GM19372 (cell line): ENCODE measurements at regions not wholly inside any gene's neighbourhood (a gene's known extent, or its start where the extent isn't known, plus 50 kb on each side); places are given as distances from the start of the nearest gene placed in this dataset.

ENCODE experiments used
- ATAC-seq: cut with Tn5 transposase; IDR thresholded peaks from one replicate; pipeline ENCODE4 v1.9.1; 2021; ENCODE audit warnings: mild to moderate bottlenecking, low read depth, moderate library complexity; ENCODE audit not compliant: unreplicated experiment

DNA sequence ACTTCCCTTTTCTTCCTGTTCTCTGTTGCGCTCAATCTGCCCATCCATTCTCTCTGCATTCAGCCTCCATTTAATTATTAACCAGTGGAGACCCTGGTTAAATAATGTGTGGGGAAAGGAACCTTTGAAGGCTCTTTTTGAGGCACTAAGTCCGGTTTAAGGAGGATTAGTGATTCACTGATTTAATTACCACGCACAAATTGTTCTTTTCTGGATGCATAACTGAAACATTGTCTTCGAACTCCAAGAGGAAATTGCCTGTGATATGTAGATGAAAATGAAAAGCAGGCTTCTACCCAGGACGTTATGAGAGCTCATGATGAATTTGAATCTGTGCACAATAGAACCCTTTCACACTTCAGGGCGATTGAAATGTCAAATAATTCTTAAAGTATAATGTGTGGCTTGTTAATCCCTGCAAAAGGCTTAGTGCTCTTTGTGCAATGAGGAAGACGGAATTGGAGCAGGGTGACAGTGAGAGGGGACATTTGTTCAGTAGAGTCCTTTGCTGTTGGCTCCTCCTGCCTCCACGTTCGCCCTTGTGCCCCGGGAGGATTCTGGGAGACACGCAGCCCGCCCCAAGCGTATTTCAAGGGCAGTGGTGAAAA, 51.1 kb upstream of the ZNF236 start:
- no peak for ATAC-seq

DNA sequence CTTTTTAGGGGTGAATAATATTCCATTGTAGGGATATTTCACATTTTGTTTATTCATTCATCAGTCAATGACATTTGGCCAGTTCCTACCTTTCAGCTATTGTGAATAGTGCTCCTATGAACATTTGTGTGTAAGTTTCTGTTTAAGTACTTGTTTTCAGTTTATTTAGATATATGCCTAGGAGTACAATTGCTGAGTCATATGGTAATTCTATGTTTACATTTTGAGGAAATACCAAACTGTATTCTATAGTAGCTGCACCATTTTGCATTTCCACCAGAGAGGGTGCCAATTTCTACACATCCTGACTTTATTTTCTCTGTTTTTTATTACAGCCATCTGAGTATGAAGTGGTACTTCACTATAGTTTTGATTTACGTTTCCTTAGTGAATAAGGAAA, 54.4 kb upstream of the ZNF236 start:
- ATAC-seq, result no peak

DNA sequence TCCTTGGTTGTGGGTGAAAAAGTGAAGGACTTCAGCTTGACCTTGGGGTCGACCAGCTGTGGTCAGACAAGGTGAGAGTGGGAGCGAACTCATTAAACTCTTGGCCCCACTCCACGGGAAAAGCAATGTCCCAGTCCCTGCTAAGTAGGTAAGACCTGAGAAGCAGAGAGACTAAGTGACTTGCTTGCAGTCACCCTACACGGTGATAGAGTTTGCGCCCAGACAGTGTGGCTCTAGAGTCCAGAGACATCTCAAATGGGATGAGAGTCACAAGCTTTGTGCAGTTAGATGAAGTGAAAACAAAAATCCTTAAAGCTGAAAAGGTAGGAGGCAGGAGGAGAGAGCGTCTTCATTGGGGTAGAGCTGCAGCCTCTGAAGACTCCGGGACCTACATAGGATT, 55.9 kb upstream of the ZNF236 start:
- ATAC-seq, result no peak

DNA sequence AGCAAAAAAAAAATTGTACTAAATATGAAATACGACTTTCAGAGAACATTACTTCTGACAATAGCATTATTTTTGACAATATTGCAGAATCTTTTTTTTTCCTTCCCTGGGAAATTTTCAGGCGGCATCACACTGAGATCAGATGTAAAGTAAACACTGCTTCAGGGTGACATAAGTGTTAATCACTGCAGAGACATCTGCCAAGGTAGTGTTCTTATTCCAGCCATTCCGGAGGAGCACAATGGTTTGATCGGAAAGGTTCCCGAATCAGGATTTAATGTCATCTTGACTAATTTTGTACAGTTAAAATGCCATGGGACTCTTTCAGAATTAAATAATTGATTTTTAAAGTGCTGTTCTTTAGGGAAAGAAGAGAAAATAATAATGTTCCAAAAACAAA, 56.7 kb upstream of the ZNF236 start:
- ATAC-seq, result no peak

DNA sequence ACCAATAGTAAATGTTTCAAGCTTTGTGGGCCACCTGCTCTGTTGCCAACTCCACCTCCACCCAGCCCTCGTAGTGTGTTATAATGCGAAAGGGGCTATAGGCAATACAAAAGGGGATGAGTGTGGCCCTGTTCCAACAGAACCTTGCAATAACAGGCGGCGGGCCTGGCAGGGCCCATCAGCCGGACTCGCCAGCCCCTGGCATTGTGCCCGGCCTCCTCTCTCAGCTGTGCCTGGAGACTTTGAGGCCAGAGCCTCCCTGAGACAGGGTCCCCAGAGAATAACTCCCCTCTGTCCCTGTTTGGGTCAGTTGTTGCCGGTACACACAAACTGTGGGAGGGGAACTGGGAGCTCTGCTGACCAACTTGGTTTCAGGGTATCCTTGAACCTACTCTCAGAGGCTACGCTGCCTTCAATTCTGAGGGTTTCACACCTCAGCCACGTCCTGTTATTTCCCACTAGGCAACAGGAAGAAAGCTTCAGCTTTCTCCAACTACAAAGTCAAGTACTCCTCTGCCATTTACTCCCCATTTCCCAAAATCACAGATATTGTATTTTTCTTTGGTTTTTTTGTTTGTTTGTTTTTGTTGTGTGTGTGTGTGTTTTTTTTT, 58.0 kb upstream of the ZNF236 start:
- ATAC-seq, result no peak

DNA sequence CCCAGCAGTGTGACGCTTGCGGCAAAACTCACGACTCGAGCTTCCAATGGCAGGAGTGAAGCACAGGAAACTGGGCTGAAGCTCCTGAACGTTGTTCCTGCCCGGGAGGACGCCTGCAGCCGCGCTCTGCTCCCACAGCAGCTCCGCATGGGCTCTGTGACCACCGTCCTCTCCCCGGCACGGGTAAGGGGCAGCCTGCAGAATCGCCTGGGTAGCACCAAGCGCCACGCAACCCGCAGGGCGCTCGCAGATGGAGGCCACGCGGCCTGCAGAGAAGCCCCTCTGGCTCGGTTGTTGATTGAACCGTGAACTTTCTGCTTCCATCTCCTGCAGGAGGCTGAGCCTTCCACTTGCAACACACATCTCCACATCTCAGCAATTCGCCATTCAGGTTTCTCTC, 63.3 kb upstream of the ZNF236 start:
- no peak for ATAC-seq

DNA sequence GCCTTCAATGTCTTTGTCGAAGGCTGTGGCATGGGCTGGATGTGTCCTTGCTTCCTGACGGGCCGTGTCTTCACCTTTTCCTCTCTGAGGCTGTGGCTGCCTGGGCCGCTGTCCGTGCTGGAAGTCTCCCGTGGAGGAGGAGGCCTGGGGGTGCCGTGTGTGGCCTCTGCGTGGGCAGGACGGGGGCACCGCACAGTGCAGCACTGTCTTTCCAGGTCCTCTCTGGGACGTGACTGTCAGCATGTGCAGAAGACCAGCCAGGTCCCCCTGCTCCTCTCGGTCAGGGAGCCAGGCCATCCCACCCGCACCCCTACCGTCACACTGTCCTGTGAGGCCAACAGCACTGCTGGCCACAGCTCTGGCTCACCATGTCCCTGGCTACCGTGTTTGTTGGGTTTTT, 64.4 kb upstream of the ZNF236 start:
- no peak for ATAC-seq

DNA sequence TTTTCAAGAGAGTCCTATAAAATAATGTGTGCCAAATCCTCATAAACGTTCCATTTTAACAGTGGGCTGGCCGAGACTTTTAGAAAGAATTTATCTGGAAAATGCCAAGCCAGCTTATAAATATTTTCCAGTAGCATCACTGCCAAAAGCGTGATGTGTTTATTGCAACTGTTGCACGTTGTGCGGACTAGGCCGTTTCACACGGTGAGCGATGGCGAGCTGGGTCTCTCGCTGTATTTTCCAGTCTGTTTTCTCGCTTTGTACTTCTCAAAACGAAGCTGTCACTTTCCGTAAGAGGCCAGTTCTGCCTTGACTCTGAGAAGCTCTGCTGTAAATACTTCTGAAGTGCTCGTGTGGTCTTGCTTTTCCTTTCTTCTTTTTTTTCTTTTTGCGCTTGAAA, 65.0 kb upstream of the ZNF236 start:
- ATAC-seq, result no peak

DNA sequence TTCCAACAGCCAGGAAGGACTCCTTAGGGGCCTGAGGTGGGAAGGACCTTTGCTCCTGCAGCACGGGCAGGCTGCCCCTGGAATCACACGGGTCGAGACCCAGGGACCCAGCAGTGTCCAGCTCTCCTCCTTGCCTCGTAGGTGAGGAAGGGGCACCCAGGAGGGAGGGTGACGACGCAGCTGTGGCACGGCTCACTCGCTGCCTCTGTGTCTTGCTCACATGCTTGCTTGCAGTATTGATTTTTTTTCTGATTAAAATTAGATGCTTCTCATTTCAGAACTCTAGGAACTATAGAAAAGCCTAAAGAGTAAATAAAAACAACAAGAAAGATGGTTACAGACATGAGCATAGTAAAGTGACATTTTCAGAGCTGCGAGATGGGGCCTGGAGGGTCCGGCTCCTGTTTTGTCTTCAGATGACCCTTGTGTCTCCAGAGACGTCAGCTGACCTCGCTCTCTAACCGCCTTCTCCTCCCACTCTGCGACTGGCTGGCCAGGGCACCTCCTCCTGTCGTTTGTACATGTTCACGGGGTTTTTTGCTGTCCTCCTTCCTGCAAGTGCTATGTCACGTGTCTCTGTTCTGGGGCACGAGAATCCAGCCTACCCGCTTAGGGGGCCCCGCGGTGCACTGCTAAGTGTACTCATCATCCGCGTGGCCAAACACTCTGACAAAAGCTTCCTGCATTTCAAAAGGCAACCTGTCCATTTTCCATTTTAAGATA, 65.7 kb upstream of the ZNF236 start:
- no peak for ATAC-seq

DNA sequence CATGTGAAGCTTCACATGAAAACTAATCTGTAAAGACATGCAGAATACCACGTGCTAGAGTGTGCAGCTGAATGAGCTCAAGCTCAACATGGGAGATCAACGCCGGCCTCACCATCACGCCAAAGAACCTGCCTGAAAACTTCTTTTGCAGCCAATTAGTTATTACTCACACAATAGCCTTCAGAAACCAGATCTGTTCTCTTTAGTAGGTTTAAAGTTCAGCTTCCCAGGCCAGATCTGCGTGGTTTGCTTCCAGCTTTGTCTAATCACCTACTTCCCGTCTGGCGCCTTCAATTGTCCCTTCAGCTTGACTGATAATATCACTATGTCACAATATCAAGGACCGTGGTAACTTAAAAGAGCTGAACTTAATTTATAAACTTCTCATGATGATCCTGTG, 68.0 kb upstream of the ZNF236 start:
- ATAC-seq, result no peak

DNA sequence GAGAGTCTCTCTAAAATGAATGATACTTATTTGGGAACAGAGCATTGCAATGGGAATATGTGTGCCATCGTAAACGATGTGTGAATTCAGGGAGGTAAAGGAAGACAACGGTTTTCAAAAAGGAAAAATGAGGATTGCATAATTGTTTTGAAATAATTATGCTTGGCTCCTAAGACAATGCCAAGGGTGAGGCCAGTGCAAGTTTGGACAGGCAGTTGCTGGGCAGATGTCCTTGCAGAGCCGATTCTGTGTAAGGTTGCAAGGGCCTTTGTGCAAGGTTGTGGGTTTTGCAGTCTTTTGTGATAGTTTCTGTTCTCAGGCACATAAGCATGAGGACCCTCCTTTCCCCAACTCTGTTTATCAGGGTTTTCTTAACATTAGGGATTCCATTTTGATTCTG, 70.0 kb upstream of the ZNF236 start:
- no peak for ATAC-seq

DNA sequence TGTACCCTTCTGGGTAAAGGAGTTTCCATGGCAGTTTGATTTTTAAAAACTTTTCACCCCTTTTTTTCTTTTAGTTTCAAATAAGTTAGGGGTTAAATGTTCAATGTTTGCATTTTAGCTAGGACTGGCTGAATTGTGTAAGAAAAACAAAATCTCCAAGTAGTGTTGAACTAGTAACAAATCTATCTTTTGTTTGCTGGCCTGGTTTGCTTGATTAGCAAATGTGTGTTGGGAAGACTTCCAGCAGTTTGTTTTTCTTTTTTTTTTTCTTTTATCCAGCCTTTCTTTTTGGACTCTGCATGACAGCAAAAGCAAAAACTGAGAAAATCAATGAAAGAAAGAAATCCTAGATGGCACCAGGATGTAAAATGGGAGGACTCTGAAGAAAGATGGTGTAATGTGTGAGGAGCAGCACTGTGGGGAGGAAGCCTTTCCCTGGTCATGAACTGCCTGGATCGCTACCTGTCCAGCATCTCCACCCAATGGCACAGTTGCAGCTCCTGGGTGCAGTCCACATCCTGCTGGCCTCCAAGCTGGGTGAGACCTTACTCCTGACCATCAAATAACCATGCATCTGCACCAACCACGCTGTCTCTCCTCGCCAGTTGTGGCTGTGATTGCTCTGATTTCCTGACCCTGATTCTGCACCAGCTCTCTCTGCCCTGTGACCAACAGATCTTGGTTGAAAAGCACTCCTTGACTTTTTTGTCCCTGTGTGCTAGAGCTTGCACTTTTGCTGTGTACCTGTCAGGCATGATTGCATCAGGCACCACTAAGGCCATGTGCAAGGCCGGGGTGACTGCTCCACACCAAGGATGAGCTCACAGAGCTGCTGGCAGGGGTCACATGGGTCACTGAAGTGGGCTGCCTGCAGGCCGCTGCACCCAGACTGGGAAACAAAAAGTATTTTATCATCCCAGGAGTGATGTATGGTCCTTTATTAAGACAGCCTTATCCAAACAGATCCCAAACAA, 71.2 kb upstream of the ZNF236 start:
- no peak for ATAC-seq

DNA sequence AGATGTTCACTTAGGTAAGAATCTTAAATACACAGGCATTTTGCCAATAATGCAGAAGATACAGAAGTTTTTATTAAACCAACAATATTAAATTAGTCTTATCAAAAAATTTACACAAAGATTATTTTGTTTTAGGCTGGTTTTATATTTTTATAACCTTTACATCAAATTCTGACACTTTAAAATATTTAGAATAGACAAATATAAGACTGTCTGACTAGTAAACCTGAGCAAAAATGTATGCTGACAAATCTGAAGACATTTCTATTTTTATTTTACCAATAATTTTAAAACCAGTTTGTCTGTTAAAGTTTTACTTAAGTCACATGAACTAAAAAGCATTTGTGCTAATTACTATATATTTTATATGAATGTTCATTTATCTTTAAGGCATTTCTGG, 72.1 kb upstream of the ZNF236 start:
- ATAC-seq, result no peak

DNA sequence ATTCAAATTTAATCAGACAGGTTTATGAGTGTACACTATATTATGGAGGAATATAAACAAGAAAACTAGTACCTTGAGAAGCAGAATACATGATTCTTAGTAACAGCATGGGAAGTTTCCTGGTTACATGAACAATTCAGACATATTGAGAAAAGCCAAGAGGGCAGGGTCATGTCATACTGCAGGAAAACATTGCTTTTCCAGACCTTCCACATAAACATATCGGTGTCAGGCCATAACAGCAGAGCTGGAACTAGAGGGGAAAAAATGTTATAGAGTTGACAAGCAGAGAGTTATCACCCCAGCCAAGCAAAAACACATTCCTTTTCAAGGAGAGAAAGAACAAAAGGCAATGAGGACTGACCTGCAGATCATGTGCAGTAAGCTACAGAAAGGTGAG, 74.7 kb upstream of the ZNF236 start:
- no peak for ATAC-seq

DNA sequence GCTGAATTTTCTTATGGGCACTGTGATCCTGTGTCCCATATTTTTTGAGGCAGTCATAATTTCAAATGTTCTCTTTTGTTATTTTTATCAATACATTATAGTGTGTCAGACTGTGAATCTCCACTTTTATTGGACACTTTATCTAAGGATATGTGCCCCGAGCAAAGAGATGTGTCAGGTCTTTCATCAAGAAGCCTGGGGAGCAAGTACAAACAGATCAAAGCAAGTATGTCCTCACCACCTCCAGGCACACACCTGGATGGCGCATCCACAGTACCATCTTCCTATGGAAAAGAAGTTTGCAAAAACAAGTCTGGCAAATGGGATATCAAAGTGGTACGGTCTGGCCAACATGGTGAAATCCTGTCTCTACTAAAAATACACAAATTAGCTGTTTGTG, 81.0 kb upstream of the ZNF236 start:
- no peak for ATAC-seq

DNA sequence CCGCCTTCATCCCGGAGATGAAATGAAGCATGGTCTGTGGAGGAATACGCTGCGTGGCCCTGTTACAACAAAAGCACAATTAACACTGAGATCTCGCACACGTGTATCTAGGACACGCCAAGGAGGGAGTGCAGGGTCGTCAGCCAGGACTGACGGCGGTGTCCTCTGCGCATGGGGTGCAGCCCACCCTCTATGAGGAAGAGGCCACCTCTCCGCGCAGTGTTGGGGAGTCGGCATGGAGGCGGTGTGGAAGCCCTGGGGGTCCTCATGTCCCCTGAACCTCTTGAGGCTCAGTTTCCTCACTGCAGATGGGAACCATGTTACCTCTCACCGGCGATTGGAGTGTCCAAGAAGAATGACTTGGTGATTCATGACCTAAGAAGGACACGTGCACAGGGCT, 86.0 kb upstream of the ZNF236 start:
- ATAC-seq, result no peak

DNA sequence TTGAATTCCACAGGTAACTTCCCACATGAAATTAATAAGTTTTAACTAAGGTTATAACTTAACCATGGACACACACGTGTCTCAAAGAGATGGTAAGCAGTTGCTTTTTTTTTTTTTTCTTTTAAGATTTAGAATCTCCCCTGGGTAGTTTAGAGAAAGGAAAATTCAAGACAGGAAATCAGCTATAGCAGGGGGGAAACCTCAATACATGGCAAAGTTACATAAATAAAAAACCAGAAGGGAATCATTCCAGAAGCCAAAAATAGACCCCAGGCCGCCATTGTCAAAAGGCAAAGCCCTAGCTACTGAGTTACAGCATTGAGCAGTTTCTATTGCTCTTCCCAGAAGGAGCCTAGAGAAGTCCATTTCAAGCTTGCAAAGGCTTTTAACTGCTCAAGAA, 91.5 kb upstream of the ZNF236 start:
- ATAC-seq, result no peak

DNA sequence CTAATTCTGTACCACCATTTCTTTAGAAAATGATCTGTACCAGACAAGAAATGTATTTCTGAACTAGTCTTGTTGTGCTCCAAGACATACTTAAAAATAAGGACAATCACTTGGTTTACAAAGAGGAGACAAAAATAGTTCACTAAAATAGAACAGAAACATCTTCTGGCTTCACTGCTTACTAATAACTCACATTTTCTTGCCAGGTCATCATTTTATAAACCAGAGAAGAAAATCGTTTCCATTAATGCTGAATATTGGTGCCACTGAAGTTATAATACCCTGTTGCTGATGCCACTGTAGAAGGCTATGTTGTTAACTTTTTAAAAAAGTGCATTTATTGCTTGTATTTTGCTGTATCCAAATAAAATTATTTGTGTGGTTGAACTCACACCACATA, 94.8 kb upstream of the ZNF236 start:
- no peak for ATAC-seq

DNA sequence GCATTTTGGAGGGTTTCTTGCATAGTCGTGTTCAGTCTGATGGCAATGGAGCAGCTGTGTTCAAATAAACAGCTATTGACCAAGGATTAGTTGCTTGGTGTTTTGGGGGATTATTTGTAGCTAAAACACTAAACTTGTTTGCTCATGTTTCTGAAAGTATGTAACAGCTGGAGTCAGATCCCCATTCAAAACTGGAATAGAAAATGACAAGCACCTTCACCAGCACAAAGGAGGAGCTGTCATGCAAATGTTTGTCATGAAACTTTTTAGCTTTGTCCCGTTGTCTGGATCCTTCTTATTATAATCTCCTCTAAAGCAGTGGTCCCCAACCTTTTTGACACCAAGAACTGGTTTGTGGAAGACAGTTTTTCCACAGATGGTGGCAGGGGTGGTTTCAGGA, 96.9 kb upstream of the ZNF236 start:
- no peak for ATAC-seq

DNA sequence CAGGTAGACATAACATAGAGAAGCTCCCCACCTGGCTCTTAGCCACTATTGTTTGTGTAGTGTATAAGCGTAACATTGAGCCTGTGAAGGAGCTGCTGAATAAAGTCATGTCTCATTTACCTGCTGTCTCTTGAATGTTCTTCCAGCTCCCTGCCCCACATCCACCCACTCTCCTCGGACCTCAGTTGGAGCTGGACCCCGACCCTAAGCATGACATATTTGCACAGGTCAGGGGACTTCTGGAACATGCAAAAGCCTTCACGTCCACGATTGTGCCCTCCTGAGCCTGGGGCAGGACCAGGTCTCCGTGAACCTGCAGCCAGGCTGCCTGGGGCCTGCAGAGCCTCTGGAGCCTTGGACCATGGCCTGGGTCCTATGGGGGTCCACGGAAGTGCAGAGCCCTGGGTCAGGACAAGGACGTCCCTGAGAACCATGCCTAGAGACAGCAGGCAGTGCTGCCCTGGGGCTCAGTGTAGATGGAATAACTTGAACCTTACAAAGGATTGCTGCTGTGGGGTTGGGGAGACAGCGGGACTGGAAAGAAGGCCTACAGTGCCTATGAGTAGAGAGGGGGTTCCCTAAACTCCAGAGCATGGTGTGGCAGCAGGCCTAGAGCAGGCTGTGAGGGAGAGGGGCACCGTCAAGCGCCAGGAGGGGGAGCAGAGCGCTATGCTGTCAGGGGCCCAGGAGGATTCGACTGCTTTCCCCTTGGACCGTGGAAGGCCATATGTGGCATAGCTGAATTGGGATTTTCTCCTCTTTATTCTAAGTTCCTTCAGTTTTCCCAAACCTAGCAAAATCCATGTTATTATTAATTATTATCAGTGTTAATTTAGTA, 99.9 kb upstream of the ZNF236 start:
- ATAC-seq, result no peak
